ENCODE measurements at regions not wholly inside any gene's neighbourhood (a gene's known extent, or its start where the extent isn't known, plus 50 kb on each side); places are given as distances from the start of the nearest gene placed in this dataset.

DNA sequence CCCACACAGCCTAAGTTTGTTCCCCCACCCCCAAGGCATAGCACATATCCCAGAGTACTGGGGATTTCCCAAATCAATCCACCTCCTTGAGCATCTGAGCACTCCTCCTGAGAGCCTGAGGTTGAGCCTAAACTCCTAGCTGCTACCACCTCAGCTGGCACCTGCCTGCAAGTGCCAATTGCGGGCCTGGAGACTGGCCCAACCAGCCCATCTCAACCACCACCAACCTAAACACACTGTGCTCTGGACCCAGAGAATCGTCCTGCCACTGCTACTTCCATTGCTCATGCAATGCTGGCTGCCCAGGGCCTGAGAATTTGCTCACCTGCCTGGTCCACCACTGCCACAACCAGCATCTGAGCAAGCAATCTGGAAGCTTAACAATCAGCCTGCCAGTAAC, 177.1 kb downstream of the FGF13 start:
- Histone ChIP-seq H3K27ac (ENCODE audit: low read length) (no peak overlapping the region), H3K36me3 (ENCODE audit: control insufficient read depth, insufficient read depth, low read length) (no peaks in the 10 kb centered on the region), H3K9me3 (ENCODE audit: control insufficient read depth, low read depth, low read length) (no peaks in the 10 kb centered on the region), H3K27me3 (ENCODE audit: control insufficient read depth, insufficient read depth, low read length) (no peaks in the 10 kb centered on the region), H3K4me1 (ENCODE audit: control insufficient read depth, insufficient read depth, low read length) (no peaks in the 10 kb centered on the region), H3K4me3 (ENCODE audit: low read length) (no peak overlapping the region)
- WGBS (ENCODE audit: insufficient coverage, low lambda C conversion rate) = no CpG with 5 or more reads among the region's 2 CpGs
- DNase-seq = no peak

DNA sequence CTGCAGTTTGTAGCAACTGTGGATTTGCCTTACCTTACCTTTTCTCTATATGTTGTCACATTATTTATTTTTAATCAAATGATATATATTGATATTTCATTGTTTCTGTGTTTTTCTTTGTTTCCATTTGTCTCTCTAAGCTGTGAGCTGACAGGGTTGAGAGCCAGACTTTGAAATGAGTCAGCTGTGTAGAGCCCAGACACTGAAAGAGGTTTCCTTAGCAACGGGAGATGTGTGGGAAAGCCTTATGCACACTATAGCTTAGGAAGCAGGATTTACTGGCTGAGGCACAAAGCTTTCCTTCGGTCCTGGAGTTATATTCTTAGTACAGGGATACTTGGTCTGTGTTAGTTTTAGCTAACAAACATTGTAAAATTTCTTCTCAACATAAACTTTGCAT, 192.2 kb downstream of the FGF13 start:
- no peaks in the 10 kb centered on the region for H3K36me3 ChIP-seq (ENCODE audit: control insufficient read depth, insufficient read depth, low read length)
- H3K4me1 ChIP-seq (ENCODE audit: control insufficient read depth, insufficient read depth, low read length) = no peaks in the 10 kb centered on the region
- H3K9me3 ChIP-seq (ENCODE audit: control insufficient read depth, low read depth, low read length) = no peaks in the 10 kb centered on the region
- 0% methylated on average over 1 of the region's 2 CpGs for WGBS (ENCODE audit: insufficient coverage, low lambda C conversion rate)
- peak; percentile 8 to 15 for DNase-seq
- no peak overlapping the region for H3K4me3 ChIP-seq (ENCODE audit: low read length)
- no peak overlapping the region for H3K27ac ChIP-seq (ENCODE audit: low read length)
- no peaks in the 10 kb centered on the region for H3K27me3 ChIP-seq (ENCODE audit: control insufficient read depth, insufficient read depth, low read length)

DNA sequence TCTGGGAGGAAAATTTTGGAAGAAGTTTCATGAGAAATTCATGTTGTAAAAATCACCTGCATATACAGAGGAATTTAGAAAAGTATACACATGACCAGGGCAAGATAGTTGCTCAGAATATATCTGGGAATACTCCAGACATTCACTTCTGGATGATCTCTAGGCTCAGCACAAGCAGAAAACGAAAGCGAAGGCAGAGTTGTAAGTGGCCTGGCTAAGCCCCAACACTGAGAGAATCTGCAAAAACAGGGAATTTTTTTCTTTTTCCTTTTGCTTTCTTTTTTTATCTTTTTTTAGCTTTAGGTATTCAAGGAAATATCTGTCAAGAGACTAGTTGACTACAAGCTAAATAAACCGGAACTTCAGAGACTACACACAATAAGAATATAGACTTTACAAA, 207.2 kb downstream of the FGF13 start:
- Histone ChIP-seq H3K9me3 (ENCODE audit: control insufficient read depth, low read depth, low read length) (no peaks in the 10 kb centered on the region), H3K4me1 (ENCODE audit: control insufficient read depth, insufficient read depth, low read length) (no peaks in the 10 kb centered on the region), H3K4me3 (ENCODE audit: low read length) (no peak overlapping the region), H3K36me3 (ENCODE audit: control insufficient read depth, insufficient read depth, low read length) (no peaks in the 10 kb centered on the region), H3K27ac (ENCODE audit: low read length) (no peak overlapping the region), H3K27me3 (ENCODE audit: control insufficient read depth, insufficient read depth, low read length) (no peaks in the 10 kb centered on the region)
- DNase-seq = peak in 1 of 2 donors; percentile 1
- WGBS (ENCODE audit: insufficient coverage, low lambda C conversion rate) = 100% methylated on average over 1 of the region's 3 CpGs

- no peaks in the 10 kb centered on the region for H3K27me3 ChIP-seq (ENCODE audit: control insufficient read depth, insufficient read depth, low read length)
- no peak overlapping the region for H3K27ac ChIP-seq (ENCODE audit: low read length)
- no peaks in the 10 kb centered on the region for H3K9me3 ChIP-seq (ENCODE audit: control insufficient read depth, low read depth, low read length)
- H3K36me3 ChIP-seq (ENCODE audit: control insufficient read depth, insufficient read depth, low read length) = no peaks in the 10 kb centered on the region
- no CpG with 5 or more reads among the region's 3 CpGs for WGBS (ENCODE audit: insufficient coverage, low lambda C conversion rate)
- no peak for DNase-seq
- no peaks in the 10 kb centered on the region for H3K4me1 ChIP-seq (ENCODE audit: control insufficient read depth, insufficient read depth, low read length)
- no peak overlapping the region for H3K4me3 ChIP-seq (ENCODE audit: low read length)
Observed at GRCh38 chrX:138492371-138492770, 219.1 kb downstream of the FGF13 start.

DNA sequence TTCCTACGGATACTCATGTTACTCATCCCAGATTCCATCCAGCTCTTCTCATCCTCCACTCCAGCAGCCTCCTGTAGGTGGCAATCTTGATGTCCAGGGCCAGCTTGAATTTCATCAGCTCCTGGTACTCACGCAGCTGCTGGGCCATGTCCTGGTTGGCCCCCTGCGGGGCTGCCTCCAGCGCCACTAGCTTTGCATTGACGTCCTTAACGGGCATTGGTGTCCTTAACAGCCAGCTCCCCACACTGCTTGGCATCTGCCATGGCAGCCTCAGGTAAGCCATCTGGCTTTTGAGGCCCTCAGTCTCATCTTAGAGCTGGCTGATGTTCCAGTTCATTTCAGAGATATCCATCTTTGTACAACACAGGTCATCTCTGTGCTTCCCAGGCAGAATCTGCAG, 223.7 kb downstream of the FGF13 start:
- no CpG with 5 or more reads among the region's 6 CpGs for whole genome bisulfite sequencing (ENCODE audit: insufficient coverage, low lambda C conversion rate)
- no peak for DNase-seq
- Histone ChIP-seq H3K27ac (ENCODE audit: low read length) (no peak overlapping the region), H3K9me3 (ENCODE audit: control insufficient read depth, low read depth, low read length) (no peaks in the 10 kb centered on the region), H3K27me3 (ENCODE audit: control insufficient read depth, insufficient read depth, low read length) (no peaks in the 10 kb centered on the region), H3K4me1 (ENCODE audit: control insufficient read depth, insufficient read depth, low read length) (no peaks in the 10 kb centered on the region), H3K4me3 (ENCODE audit: low read length) (no peak overlapping the region), H3K36me3 (ENCODE audit: control insufficient read depth, insufficient read depth, low read length) (no peaks in the 10 kb centered on the region)

DNA sequence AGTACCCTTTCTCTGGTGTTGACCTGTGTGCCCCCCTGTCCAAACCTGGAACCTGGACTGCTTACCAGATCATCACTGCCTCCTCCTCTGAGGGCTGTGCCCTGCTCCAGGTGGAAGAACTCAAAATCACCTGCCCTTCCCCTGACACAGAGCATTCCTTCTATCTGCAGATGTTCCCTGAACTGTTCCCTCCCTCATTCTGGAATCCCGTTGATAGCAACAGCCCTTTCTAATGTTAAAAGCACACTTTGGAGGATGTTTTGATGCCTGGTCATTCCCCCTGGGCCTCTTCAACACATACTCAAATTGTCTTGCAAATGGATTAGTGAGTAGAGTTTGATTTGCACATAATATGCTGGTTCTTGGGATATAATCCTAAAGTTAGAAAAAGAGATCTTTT, 225.8 kb downstream of the FGF13 start:
- Histone ChIP-seq H3K36me3 (ENCODE audit: control insufficient read depth, insufficient read depth, low read length) (no peaks in the 10 kb centered on the region), H3K4me3 (ENCODE audit: low read length) (no peak overlapping the region), H3K4me1 (ENCODE audit: control insufficient read depth, insufficient read depth, low read length) (no peaks in the 10 kb centered on the region), H3K9me3 (ENCODE audit: control insufficient read depth, low read depth, low read length) (no peaks in the 10 kb centered on the region), H3K27ac (ENCODE audit: low read length) (no peak overlapping the region), H3K27me3 (ENCODE audit: control insufficient read depth, insufficient read depth, low read length) (no peaks in the 10 kb centered on the region)
- DNase-seq = no peak
- no CpG with 5 or more reads among the region's 1 CpG for WGBS (ENCODE audit: insufficient coverage, low lambda C conversion rate)

DNA sequence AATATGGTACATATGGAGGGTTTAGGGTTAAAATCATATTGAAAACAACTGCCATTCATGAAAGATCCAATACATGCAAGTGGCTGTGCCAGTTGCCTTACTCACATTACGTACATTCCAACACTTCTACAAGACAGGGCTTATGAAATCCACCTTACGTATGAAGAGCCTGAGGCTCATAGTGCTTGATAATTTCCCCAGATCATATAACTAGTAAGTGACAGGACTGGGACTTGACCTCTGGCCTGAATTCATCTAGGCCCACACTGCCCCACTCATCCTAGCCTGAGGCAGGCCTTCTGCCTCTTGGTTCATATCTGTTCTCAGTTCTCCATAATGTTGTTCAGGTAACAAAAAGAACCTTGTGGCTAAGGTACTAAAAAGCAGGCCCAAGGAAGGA, 226.3 kb downstream of the FGF13 start:
- H3K36me3 ChIP-seq (ENCODE audit: control insufficient read depth, insufficient read depth, low read length) = no peaks in the 10 kb centered on the region
- no CpG with 5 or more reads among the region's 2 CpGs for WGBS (ENCODE audit: insufficient coverage, low lambda C conversion rate)
- DNase-seq = no peak
- H3K9me3 ChIP-seq (ENCODE audit: control insufficient read depth, low read depth, low read length) = no peaks in the 10 kb centered on the region
- H3K4me1 ChIP-seq (ENCODE audit: control insufficient read depth, insufficient read depth, low read length) = no peaks in the 10 kb centered on the region
- no peak overlapping the region for H3K4me3 ChIP-seq (ENCODE audit: low read length)
- H3K27ac ChIP-seq (ENCODE audit: low read length) = no peak overlapping the region
- no peaks in the 10 kb centered on the region for H3K27me3 ChIP-seq (ENCODE audit: control insufficient read depth, insufficient read depth, low read length)

DNA sequence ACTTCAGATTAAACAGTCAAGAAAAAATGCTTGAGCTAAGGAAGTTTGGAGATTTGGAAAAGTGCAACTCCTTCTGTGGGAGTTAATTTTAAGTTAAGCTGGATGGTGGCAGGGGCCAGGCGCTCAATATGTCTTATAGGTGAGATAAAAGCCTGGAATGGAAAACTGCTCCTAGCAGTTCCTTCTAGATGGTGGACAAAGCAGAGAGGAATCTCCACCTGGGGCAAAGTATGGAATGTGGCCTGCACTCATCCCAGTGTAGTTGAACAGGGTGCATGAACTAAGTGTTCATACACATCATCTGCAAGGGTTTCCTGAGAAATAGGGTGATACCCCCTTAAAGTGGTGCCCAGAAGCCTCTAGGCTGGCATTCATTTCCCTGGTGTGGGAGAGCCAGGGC, 227.1 kb downstream of the FGF13 start:
- H3K27ac ChIP-seq (ENCODE audit: low read length) = no peak overlapping the region
- no peaks in the 10 kb centered on the region for H3K36me3 ChIP-seq (ENCODE audit: control insufficient read depth, insufficient read depth, low read length)
- H3K4me1 ChIP-seq (ENCODE audit: control insufficient read depth, insufficient read depth, low read length) = no peaks in the 10 kb centered on the region
- WGBS (ENCODE audit: insufficient coverage, low lambda C conversion rate) = no CpG with 5 or more reads among the region's 1 CpG
- H3K9me3 ChIP-seq (ENCODE audit: control insufficient read depth, low read depth, low read length) = no peaks in the 10 kb centered on the region
- H3K27me3 ChIP-seq (ENCODE audit: control insufficient read depth, insufficient read depth, low read length) = no peaks in the 10 kb centered on the region
- H3K4me3 ChIP-seq (ENCODE audit: low read length) = no peak overlapping the region
- DNase-seq = no peak

DNA sequence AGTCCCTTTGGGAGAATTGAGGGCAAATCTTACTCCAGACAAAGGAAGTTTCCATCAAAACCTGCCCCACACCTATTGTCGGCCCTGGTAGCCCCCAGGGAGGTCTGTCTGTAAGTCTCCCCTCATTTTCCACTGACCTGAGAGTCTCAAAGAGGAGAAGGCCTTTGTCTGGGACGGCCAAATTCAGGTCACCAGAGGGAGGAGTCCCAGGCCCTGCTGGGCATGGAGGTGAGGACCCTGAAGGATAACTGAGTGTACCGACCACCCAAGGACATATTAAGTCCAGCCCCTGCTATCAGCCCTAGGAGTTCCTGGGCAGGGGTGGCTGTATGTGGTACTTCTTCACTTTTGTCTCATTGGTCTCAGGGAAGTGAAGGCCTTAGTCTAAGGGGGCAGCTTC, 229.9 kb downstream of the FGF13 start:
- H3K36me3 ChIP-seq (ENCODE audit: control insufficient read depth, insufficient read depth, low read length) = no peaks in the 10 kb centered on the region
- H3K4me1 ChIP-seq (ENCODE audit: control insufficient read depth, insufficient read depth, low read length) = no peaks in the 10 kb centered on the region
- H3K4me3 ChIP-seq (ENCODE audit: low read length) = no peak overlapping the region
- WGBS (ENCODE audit: insufficient coverage, low lambda C conversion rate) = no CpG with 5 or more reads among the region's 3 CpGs
- no peak overlapping the region for H3K27ac ChIP-seq (ENCODE audit: low read length)
- H3K27me3 ChIP-seq (ENCODE audit: control insufficient read depth, insufficient read depth, low read length) = no peaks in the 10 kb centered on the region
- H3K9me3 ChIP-seq (ENCODE audit: control insufficient read depth, low read depth, low read length) = no peaks in the 10 kb centered on the region
- DNase-seq = no peak

- no peaks in the 10 kb centered on the region for H3K27me3 ChIP-seq (ENCODE audit: control insufficient read depth, insufficient read depth, low read length)
- H3K4me1 ChIP-seq (ENCODE audit: control insufficient read depth, insufficient read depth, low read length) = no peaks in the 10 kb centered on the region
- no peaks in the 10 kb centered on the region for H3K9me3 ChIP-seq (ENCODE audit: control insufficient read depth, low read depth, low read length)
- no CpG with 5 or more reads among the region's 4 CpGs for WGBS (ENCODE audit: insufficient coverage, low lambda C conversion rate)
- no peaks in the 10 kb centered on the region for H3K36me3 ChIP-seq (ENCODE audit: control insufficient read depth, insufficient read depth, low read length)
- no peak overlapping the region for H3K4me3 ChIP-seq (ENCODE audit: low read length)
- no peak for DNase-seq
- no peak overlapping the region for H3K27ac ChIP-seq (ENCODE audit: low read length)
Observed at GRCh38 chrX:138463476-138463875, 248.0 kb downstream of the FGF13 start.
